HG03439 (cell line): ENCODE measurements at regions not wholly inside any gene's neighbourhood (a gene's known extent, or its start where the extent isn't known, plus 50 kb on each side); places are given as distances from the start of the nearest gene placed in this dataset.

ENCODE experiments used
- ATAC-seq: cut with Tn5 transposase; IDR thresholded peaks from one replicate; pipeline ENCODE4 v1.9.1; 2021; ENCODE audit warnings: mild to moderate bottlenecking, moderate library complexity; ENCODE audit not compliant: unreplicated experiment

DNA sequence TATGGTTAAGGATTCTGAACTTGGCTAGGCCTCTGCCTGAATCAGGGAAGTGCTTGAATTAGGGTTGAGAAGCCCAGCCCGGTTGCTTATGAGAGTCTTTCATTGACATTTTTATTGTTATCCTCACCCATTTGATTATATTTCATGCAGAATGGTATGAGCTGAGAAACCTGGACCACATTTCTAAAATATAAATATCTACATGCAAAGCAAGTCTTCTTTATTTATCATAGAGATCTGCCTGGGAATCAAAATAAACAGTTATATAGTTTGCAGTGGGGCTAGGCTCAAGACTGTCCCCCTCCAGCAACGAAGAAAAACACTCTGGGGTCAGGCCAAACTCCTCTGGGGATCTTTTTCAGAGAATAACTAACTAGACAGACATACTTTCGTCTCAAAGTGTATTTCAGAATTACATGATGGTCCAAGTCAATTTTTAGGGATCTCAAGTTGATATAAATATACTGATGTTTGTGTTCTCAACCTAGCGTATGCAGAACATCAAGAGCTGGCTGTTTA lies 675.4 kb upstream of the NR2F2 start:
- ATAC-seq = no peak

GRCh38 chr15:95656595-95656994 lies 673.9 kb upstream of the NR2F2 start:
- no peak for ATAC-seq

DNA sequence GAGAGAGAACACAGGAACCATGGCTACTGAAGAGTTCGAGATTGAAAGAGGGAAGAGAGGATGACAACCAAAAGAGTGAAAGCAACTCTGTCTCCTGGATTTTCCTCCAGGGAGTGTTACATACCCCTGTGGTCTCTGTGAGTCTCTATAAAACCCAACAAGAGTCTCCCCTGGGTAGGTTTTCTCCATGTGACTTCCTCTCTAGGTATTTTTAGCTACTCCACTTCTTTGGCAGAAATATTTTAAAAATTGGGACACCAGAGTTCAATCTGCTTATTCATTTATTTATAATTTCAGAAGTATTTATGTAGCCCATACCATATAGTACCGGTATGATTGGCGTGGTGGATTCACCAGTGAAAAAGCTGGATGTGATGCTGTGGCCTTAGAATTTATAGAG lies 671.7 kb upstream of the NR2F2 start:
- no peak for ATAC-seq

- no peak for ATAC-seq
Observed at GRCh38 chr15:95659656-95660055, 670.8 kb upstream of the NR2F2 start.

GRCh38 chr15:95662638-95663037 lies 667.9 kb upstream of the NR2F2 start:
- ATAC-seq = no peak

GRCh38 chr15:95663156-95664100 lies 667.1 kb upstream of the NR2F2 start:
- no peak for ATAC-seq

- ATAC-seq = no peak
Observed at GRCh38 chr15:95664450-95664849, 666.0 kb upstream of the NR2F2 start.

GRCh38 chr15:95669146-95669922 lies 661.2 kb upstream of the NR2F2 start:
- ATAC-seq = no peak

GRCh38 chr15:95674031-95674430 lies 656.5 kb upstream of the NR2F2 start:
- ATAC-seq = no peak

GRCh38 chr15:95676500-95676899 lies 654.0 kb upstream of the NR2F2 start:
- no peak for ATAC-seq

GRCh38 chr15:95679847-95680582 lies 650.5 kb upstream of the NR2F2 start:
- no peak for ATAC-seq

DNA sequence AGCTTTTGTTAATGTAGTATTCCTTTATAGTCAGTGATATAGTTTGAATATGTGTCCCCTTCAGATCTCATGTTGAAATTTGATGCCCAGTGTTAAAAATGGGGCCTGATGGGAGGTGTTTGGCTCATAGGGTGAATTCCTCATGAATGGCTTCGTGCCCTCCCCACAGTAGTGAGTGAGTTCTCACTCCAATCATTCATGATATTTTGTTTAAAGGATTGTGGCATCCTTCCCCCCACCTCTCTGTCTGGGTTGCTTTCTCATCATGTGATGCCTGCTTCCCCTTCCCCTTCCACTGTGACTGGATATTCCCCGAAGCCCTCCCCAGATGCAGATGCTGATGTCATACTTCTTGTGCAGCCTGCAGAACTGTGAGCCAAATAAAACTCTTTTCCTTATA lies 649.8 kb upstream of the NR2F2 start:
- no peak for ATAC-seq

DNA sequence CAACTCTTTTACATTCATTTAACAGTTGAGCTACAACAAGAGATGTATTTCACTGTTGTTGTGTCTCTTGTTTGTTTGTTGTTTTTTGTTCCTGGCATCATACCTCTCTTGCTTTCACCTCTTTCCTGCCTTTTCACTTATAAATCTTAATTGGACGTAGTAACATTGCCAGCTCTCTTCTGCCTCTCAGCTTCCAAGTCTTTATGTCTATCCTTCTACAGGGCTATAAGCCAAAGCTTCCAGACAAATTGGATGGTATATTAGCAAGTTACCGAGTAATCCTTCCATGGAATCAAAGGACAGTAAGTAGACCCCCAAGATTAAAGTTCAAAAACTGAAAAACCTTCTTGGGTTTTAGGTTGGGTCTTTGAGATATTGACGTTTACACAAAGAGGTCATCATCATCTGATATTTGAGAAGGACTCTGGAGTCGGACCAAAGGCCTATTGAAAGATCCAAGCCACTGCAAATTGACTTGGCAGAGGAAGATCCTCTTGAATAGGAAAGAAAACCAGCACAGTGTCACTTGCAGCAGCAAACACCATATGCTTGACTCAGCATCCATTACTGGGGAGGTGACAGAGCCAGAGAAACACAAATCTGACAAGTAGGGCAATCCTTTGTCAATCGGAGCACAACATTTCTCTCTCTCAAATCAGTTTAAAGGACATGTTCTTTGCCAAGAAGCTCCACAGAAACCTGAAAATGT lies 648.5 kb upstream of the NR2F2 start:
- ATAC-seq = no peak

DNA sequence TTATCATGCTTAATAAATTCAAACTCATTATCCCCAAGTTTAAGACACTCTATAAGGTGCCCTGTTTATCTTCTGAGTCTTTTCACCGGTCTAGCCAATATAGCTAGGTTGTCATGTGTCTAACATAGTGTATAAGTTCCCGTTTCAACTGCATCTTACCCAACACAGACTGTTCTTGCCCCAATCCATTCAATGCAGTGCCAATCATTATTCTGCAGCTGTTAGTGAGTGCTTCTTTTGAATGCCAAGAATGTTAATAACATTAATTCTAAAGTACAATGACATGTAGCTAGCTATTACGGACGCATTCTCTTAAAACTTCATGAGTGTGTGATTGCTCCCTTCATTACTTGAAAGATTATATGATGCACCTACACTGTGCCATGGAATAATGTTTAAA lies 646.4 kb upstream of the NR2F2 start:
- ATAC-seq = no peak

- ATAC-seq = no peak
Observed at GRCh38 chr15:95684693-95685115, 645.8 kb upstream of the NR2F2 start.

GRCh38 chr15:95687061-95687460 lies 643.4 kb upstream of the NR2F2 start:
- no peak for ATAC-seq

- no peak for ATAC-seq
Observed at GRCh38 chr15:95687686-95688085, 642.8 kb upstream of the NR2F2 start.

- ATAC-seq = no peak
Observed at GRCh38 chr15:95690631-95691340, 639.7 kb upstream of the NR2F2 start.

- ATAC-seq = no peak
Observed at GRCh38 chr15:95693917-95694316, 636.6 kb upstream of the NR2F2 start.

DNA sequence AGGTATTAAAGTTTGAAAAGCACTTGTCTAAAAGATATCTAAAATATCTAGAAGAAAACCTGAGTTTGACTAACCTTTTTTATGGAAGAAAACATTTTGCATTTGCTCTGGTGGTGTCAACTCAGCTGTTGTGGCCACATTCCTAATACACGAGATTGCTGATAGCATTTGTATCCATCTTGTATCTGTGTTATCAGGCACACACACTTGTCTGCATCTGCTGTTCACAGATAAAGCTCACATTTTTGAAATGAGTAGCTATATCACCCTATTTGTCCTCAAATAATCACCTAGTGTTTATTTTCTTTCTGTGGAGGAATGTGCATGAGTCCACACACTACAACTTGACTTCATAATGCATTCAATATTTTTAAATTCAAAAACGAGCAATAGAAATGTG lies 632.3 kb upstream of the NR2F2 start:
- ATAC-seq = no peak
